ENCODE measurements at regions not wholly inside any gene's neighbourhood (a gene's known extent, or its start where the extent isn't known, plus 50 kb on each side); places are given as distances from the start of the nearest gene placed in this dataset. TPM values are rescaled to one million over a fixed set of nuclear protein-coding genes. Genes with fewer than 3 reads are reported as not detected.

GRCh38 chr11:19306179-19306944, 65.6 kb upstream of the E2F8 start:
- intact Hi-C loops (cut with DNase I, micrococcal nuclease), result loop anchor here in 1 of 2 experiments (5.0 kb wide), 1 partner anchor 229 kb away; no protein-coding TSS in a partner anchor
- Mint-ChIP-seq H3K27me3 (peaks cover 10% of the 10 kb centered on the region), H3K36me3 (ENCODE audit: low read depth) (no peaks in the 10 kb centered on the region), H3K4me1 (no peaks in the 10 kb centered on the region), H3K9me3 (ENCODE audit: low read depth) (no peaks in the 10 kb centered on the region), H3K27ac (no peak overlapping the region), H3K4me3 (no peak overlapping the region)
- POLR2A ChIA-PET, result no interaction called here
- CTCF ChIA-PET, result interaction anchor here (0.9 to 1.5 kb wide), 3 partner anchors 228 to 825 kb away, joined by 3 read pairs; no protein-coding TSS in a partner anchor
- ATAC-seq, result no peak
- DNase-seq, result no peak

- H3K27ac Mint-ChIP-seq, result no peak overlapping the region
- no peaks in the 10 kb centered on the region for H3K9me3 Mint-ChIP-seq (ENCODE audit: low read depth)
- ChIA-PET POLR2A (no interaction called here), CTCF (no interaction called here)
- intact Hi-C loops (cut with DNase I, micrococcal nuclease), result no loop called here
- H3K4me1 Mint-ChIP-seq, result no peaks in the 10 kb centered on the region
- no peaks in the 10 kb centered on the region for H3K36me3 Mint-ChIP-seq (ENCODE audit: low read depth)
- ATAC-seq (no peak), DNase-seq (no peak)
- no peak overlapping the region for H3K4me3 Mint-ChIP-seq
- H3K27me3 Mint-ChIP-seq, result peaks cover 20% of the 10 kb centered on the region
Observed at GRCh38 chr11:19301361-19301760, 60.6 kb upstream of the E2F8 start.

GRCh38 chr11:19294444-19294843, 53.7 kb upstream of the E2F8 start:
- no peak overlapping the region for H3K4me3 Mint-ChIP-seq
- DNase-seq (no peak), ATAC-seq (no peak)
- H3K27ac Mint-ChIP-seq, result no peak overlapping the region
- no peaks in the 10 kb centered on the region for H3K9me3 Mint-ChIP-seq (ENCODE audit: low read depth)
- ChIA-PET CTCF (no interaction called here), POLR2A (interaction anchor here (0.6 kb wide), 1 partner anchor 213 kb away, joined by 3 read pairs; no protein-coding TSS in a partner anchor)
- peaks cover 20% of the 10 kb centered on the region for H3K27me3 Mint-ChIP-seq
- H3K4me1 Mint-ChIP-seq, result no peaks in the 10 kb centered on the region
- H3K36me3 Mint-ChIP-seq (ENCODE audit: low read depth), result no peaks in the 10 kb centered on the region
- intact Hi-C loops (cut with DNase I, micrococcal nuclease), result no loop called here

- H3K4me3 Mint-ChIP-seq, result no peak overlapping the region
- intact Hi-C loops (cut with DNase I, micrococcal nuclease), result no loop called here
- no peaks in the 10 kb centered on the region for H3K4me1 Mint-ChIP-seq
- ATAC-seq (no peak), DNase-seq (no peak)
- POLR2A ChIA-PET, result no interaction called here
- CTCF ChIA-PET, result no interaction called here
- H3K27me3 Mint-ChIP-seq, result peaks cover 6% of the 10 kb centered on the region
- H3K9me3 Mint-ChIP-seq (ENCODE audit: low read depth), result no peaks in the 10 kb centered on the region
- H3K27ac Mint-ChIP-seq, result no peak overlapping the region
- no peaks in the 10 kb centered on the region for H3K36me3 Mint-ChIP-seq (ENCODE audit: low read depth)
Observed at GRCh38 chr11:19291064-19291463, 50.3 kb upstream of the E2F8 start.

Small RNA genes lying in the stretch of these regions (microRNA-seq; reads per million reads assigned to microRNA genes)
- gene MIR4486 (ENCODE audit: borderline replicate concordance), result not detected

Data from activated CD4-positive, alpha-beta T cell treated with anti-CD3 and anti-CD28 coated beads for 36 hours (primary cell).